Dendritic cell treated with granulocyte-macrophage colony-stimulating factor and Interleukin-4, amounts not matched to agents 40 ng/mL and 50 ng/mL, for 4 days (primary cell): ENCODE measurements at regions not wholly inside any gene's neighbourhood (a gene's known extent, or its start where the extent isn't known, plus 50 kb on each side); places are given as distances from the start of the nearest gene placed in this dataset.
"Not testable (repeated sequence)": the region's sequence is repeated elsewhere in the genome, so short reads cannot be mapped to it uniquely, and the experiment has no call there.

Experiments
- H3K27ac Mint-ChIP-seq: one replicate; pipeline ENCODE4 v1.8.0; 2022; ENCODE audit warnings: mild to moderate bottlenecking, mixed read lengths
- H3K27me3 Mint-ChIP-seq: one replicate; pipeline ENCODE4 v1.8.0; 2022; ENCODE audit warnings: mild to moderate bottlenecking, mixed read lengths
- H3K36me3 Mint-ChIP-seq: one replicate; pipeline ENCODE4 v1.8.0; 2022; ENCODE audit warnings: low read depth, mixed read lengths
- H3K4me1 Mint-ChIP-seq: one replicate; pipeline ENCODE4 v1.8.0; 2022; ENCODE audit warnings: low read depth, mixed read lengths
- H3K4me3 Mint-ChIP-seq: one replicate; pipeline ENCODE4 v1.8.0; 2022; ENCODE audit warnings: mild to moderate bottlenecking, moderate library complexity, mixed read lengths
- H3K9me3 Mint-ChIP-seq: one replicate; pipeline ENCODE4 v1.8.0; 2022; ENCODE audit warnings: mixed read lengths
- intact Hi-C: fragments of 100-400 bp; cut with micrococcal nuclease; formaldehyde crosslinking; loops from one replicate; pipeline ENCODE4 v1.15.0; 2022

GRCh38 chr12:67716817-67717216 is 68.3 kb downstream of the DYRK2 start:
- Mint-ChIP-seq H3K4me1 (no peaks in the 10 kb centered on the region), H3K4me3 (no peak overlapping the region), H3K36me3 (no peaks in the 10 kb centered on the region), H3K27ac (no peak overlapping the region), H3K27me3 (peaks cover 31% of the 10 kb centered on the region), H3K9me3 (no peaks in the 10 kb centered on the region)
- intact Hi-C loops, result no loop called here

GRCh38 chr12:67719303-67719702 is 70.8 kb downstream of the DYRK2 start:
- intact Hi-C loops, H3K4me3 Mint-ChIP-seq, H3K4me1 Mint-ChIP-seq, H3K27ac Mint-ChIP-seq, H3K9me3 Mint-ChIP-seq, H3K36me3 Mint-ChIP-seq: not testable (repeated sequence)
- H3K27me3 Mint-ChIP-seq, result peaks cover 25% of the 10 kb centered on the region

GRCh38 chr12:67720351-67720856 is 71.9 kb downstream of the DYRK2 start:
- no peak overlapping the region for H3K27ac Mint-ChIP-seq
- peaks cover 19% of the 10 kb centered on the region for H3K27me3 Mint-ChIP-seq
- H3K4me3 Mint-ChIP-seq, result no peak overlapping the region
- H3K4me1 Mint-ChIP-seq, result no peaks in the 10 kb centered on the region
- no peaks in the 10 kb centered on the region for H3K36me3 Mint-ChIP-seq
- intact Hi-C loops, result no loop called here
- H3K9me3 Mint-ChIP-seq, result no peaks in the 10 kb centered on the region

- Mint-ChIP-seq H3K4me1 (no peaks in the 10 kb centered on the region), H3K27me3 (peaks cover 19% of the 10 kb centered on the region), H3K9me3 (no peaks in the 10 kb centered on the region), H3K36me3 (no peaks in the 10 kb centered on the region), H3K4me3 (no peak overlapping the region), H3K27ac (no peak overlapping the region)
- intact Hi-C loops, result no loop called here
These were observed 72.7 kb downstream of the DYRK2 start for GRCh38 chr12:67721248-67721647.

GRCh38 chr12:67722296-67722695 is 73.8 kb downstream of the DYRK2 start:
- intact Hi-C loops, result no loop called here
- Mint-ChIP-seq H3K4me1 (no peaks in the 10 kb centered on the region), H3K36me3 (no peaks in the 10 kb centered on the region), H3K27me3 (peaks cover 19% of the 10 kb centered on the region), H3K27ac (no peak overlapping the region), H3K9me3 (no peaks in the 10 kb centered on the region), H3K4me3 (no peak overlapping the region)

DNA sequence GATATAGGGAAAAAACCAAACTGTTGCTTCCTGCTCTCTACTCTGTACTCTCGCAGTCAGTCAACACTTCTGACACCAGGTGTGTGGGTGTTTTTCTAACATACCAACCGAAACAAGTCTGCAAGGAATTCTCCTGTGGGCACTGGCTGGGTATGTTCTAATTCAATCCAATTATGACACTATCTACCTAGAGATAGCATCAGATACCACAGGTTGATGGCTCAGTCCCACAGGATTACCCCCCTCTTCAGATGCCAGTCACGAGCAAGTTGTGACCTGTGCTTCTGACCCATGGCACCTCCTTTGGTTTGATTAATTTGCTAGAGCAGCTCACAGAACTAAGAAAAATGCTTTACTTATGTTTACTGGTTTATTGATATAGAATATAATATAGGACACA is 78.3 kb downstream of the DYRK2 start:
- no peaks in the 10 kb centered on the region for H3K9me3 Mint-ChIP-seq
- H3K4me3 Mint-ChIP-seq, result no peak overlapping the region

GRCh38 chr12:67727702-67728666 is 79.4 kb downstream of the DYRK2 start:
- no peak overlapping the region for H3K27ac Mint-ChIP-seq
- H3K9me3 Mint-ChIP-seq, result no peaks in the 10 kb centered on the region
- H3K4me1 Mint-ChIP-seq, result no peaks in the 10 kb centered on the region
- intact Hi-C loops, result no loop called here
- H3K4me3 Mint-ChIP-seq, result no peak overlapping the region
- no peaks in the 10 kb centered on the region for H3K36me3 Mint-ChIP-seq
- peaks cover 12% of the 10 kb centered on the region for H3K27me3 Mint-ChIP-seq

More for the DNA sequence above, 78.3 kb downstream of the DYRK2 start:
- no peak overlapping the region for H3K27ac Mint-ChIP-seq
- H3K27me3 Mint-ChIP-seq, result peaks cover 7% of the 10 kb centered on the region
- intact Hi-C loops, result no loop called here
- H3K4me1 Mint-ChIP-seq, result no peaks in the 10 kb centered on the region
- H3K36me3 Mint-ChIP-seq, result no peaks in the 10 kb centered on the region

- Mint-ChIP-seq H3K4me1 (no peaks in the 10 kb centered on the region), H3K27ac (no peak overlapping the region), H3K27me3 (peaks cover 12% of the 10 kb centered on the region), H3K9me3 (no peaks in the 10 kb centered on the region), H3K4me3 (no peak overlapping the region), H3K36me3 (no peaks in the 10 kb centered on the region)
- intact Hi-C loops, result no loop called here
These were observed 84.3 kb downstream of the DYRK2 start for GRCh38 chr12:67732857-67733256.

- Mint-ChIP-seq H3K27ac (no peak overlapping the region), H3K27me3 (peaks cover 12% of the 10 kb centered on the region)
These were observed 87.3 kb downstream of the DYRK2 start for GRCh38 chr12:67735868-67736267.

DNA sequence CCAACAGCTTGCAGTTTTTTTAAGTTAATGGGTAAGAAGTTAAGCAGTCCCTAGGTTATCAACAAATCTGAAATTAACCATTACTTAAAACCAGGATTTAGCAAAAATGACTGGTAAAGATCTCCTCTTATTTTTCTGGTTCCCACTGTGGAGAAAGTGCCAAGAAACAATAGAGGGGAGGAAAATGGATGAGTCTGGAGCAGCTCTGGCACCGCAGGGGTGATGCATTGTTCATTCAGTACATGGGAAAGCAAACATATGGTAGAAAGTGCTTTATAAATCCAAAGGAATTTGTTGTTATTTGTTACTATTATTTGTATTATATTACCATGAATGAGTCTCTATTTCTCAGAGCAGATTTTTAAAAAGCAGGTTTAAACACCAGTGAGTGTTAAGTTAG is 92.2 kb downstream of the DYRK2 start:
- Mint-ChIP-seq H3K9me3 (peaks cover 2% of the 10 kb centered on the region), H3K36me3 (no peaks in the 10 kb centered on the region), H3K4me1 (no peaks in the 10 kb centered on the region), H3K4me3 (no peak overlapping the region), H3K27ac (no peak overlapping the region), H3K27me3 (peaks cover 13% of the 10 kb centered on the region)
- intact Hi-C loops, result no loop called here

More at GRCh38 chr12:67735868-67736267, 87.3 kb downstream of the DYRK2 start:
- Mint-ChIP-seq H3K4me3 (no peak overlapping the region), H3K4me1 (no peaks in the 10 kb centered on the region), H3K36me3 (no peaks in the 10 kb centered on the region), H3K9me3 (no peaks in the 10 kb centered on the region)
- intact Hi-C loops, result no loop called here

GRCh38 chr12:67741270-67741669 is 92.7 kb downstream of the DYRK2 start:
- no peaks in the 10 kb centered on the region for H3K36me3 Mint-ChIP-seq
- intact Hi-C loops, result no loop called here

GRCh38 chr12:67742461-67742860 is 93.9 kb downstream of the DYRK2 start:
- peaks cover 8% of the 10 kb centered on the region for H3K9me3 Mint-ChIP-seq
- no peak overlapping the region for H3K27ac Mint-ChIP-seq
- intact Hi-C loops, result no loop called here
- H3K36me3 Mint-ChIP-seq, result no peaks in the 10 kb centered on the region
- H3K4me1 Mint-ChIP-seq, result no peaks in the 10 kb centered on the region
- H3K27me3 Mint-ChIP-seq, result peaks cover 15% of the 10 kb centered on the region
- no peak overlapping the region for H3K4me3 Mint-ChIP-seq

More at GRCh38 chr12:67741270-67741669, 92.7 kb downstream of the DYRK2 start:
- peaks cover 7% of the 10 kb centered on the region for H3K9me3 Mint-ChIP-seq
- no peaks in the 10 kb centered on the region for H3K4me1 Mint-ChIP-seq
- peaks cover 15% of the 10 kb centered on the region for H3K27me3 Mint-ChIP-seq
- H3K27ac Mint-ChIP-seq, result no peak overlapping the region
- no peak overlapping the region for H3K4me3 Mint-ChIP-seq

DNA sequence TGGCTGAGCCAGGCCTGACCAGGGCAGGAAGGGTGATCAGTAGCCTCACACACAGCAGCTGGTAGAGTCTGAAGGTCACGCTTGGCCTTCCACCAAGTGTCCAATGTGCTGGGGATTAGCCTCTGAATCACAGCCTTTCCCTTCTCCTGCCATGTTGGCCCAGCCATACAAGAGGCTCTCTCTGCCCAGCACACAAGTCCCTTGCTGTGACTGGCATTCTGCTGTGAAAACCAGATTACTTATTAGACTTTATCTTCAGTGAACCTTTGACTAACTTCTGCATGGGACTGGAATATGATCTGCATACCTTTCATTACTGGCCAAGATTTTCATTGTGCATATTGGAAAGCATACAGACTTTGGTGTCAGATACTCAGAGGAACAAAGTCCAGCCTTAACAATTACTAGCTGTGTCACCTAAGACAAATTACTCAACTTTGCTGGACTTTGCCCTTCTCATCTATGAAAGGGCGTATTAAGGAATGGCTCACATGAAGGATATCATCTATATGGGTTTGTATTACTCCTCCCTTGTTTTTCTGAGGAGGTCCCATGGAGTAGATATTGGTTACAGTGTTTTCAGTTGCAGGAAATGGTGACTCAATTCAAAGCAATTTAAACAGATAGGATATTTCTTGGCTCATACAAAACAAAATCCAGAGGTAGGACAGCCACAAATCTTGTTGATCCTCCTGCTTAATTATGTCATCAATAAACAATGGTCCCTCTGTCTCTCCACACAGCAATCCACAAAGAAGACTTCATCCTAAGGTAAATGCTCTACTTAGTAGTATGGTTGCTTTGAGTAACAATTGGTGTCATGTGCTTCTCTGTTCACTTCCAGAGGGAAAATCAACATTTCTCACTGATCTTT is 99.6 kb downstream of the DYRK2 start:
- no peaks in the 10 kb centered on the region for H3K4me1 Mint-ChIP-seq
- H3K27me3 Mint-ChIP-seq, result peaks cover 11% of the 10 kb centered on the region
- H3K4me3 Mint-ChIP-seq, result no peak overlapping the region
- peaks cover 8% of the 10 kb centered on the region for H3K9me3 Mint-ChIP-seq
- H3K27ac Mint-ChIP-seq, result no peak overlapping the region
- intact Hi-C loops, result no loop called here
- H3K36me3 Mint-ChIP-seq, result no peaks in the 10 kb centered on the region

DNA sequence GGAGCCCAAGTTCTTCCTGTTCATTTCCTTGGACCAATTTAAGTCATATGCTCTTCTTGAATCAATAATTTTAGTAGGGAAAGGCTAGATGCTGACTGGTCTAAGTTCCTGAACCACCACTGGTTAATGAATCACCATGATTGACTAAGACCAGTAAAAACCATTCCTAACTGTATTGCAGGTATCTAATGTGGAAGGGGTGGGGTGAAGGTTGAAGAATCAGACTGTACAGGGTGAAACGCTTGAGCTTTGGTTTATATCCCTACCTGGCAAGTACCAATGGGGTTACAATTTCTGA is 100.1 kb downstream of the DYRK2 start:
- H3K4me3 Mint-ChIP-seq, result no peak overlapping the region
- peaks cover 8% of the 10 kb centered on the region for H3K9me3 Mint-ChIP-seq
- no peak overlapping the region for H3K27ac Mint-ChIP-seq
- peaks cover 11% of the 10 kb centered on the region for H3K27me3 Mint-ChIP-seq
- no peaks in the 10 kb centered on the region for H3K36me3 Mint-ChIP-seq
- H3K4me1 Mint-ChIP-seq, result no peaks in the 10 kb centered on the region
- intact Hi-C loops, result no loop called here
